GM06990 (cell line): ENCODE measurements at regions not wholly inside any gene's neighbourhood (a gene's known extent, or its start where the extent isn't known, plus 50 kb on each side); places are given as distances from the start of the nearest gene placed in this dataset.

Source experiments
- DNase-seq: peaks from one replicate; pipeline ENCODE4 v3.0.0-alpha.2; 2011; ENCODE audit not compliant: insufficient read length; ENCODE audit errors: extremely low read depth
- H3K27me3 ChIP-seq: replicated peaks from 2 replicates; pipeline ENCODE4 v1.6.0; 2011; ENCODE audit warnings: low read length; ENCODE audit not compliant: control insufficient read depth, insufficient read depth
- H3K36me3 ChIP-seq: 2 replicates; pipeline ENCODE4 v1.5.1; 2011; ENCODE audit warnings: low read length; ENCODE audit not compliant: control insufficient read depth, insufficient read depth
- H3K4me3 ChIP-seq: replicated peaks from 2 replicates; pipeline ENCODE4 v1.5.1; 2011; ENCODE audit warnings: low read depth, mild to moderate bottlenecking, control low read depth, low read length
- CTCF ChIP-seq: IDR thresholded peaks from 2 replicates; pipeline ENCODE4 v1.5.1; 2011; ENCODE audit warnings: low read length, control low read depth, mild to moderate bottlenecking, inconsistent platforms; ENCODE audit not compliant: insufficient read depth, poor library complexity, severe bottlenecking

- no peak for DNase-seq
- Histone ChIP-seq H3K4me3 (no peak overlapping the region), H3K36me3 (no peaks in the 10 kb centered on the region), H3K27me3 (no peaks in the 10 kb centered on the region)
- no peak for TF ChIP-seq CTCF
These were observed 136.8 kb downstream of the CRPPA start for GRCh38 chr7:16284581-16284980.

GRCh38 chr7:16278167-16278787 lies 143.1 kb downstream of the CRPPA start:
- no peak for DNase-seq
- no peaks in the 10 kb centered on the region for H3K27me3 ChIP-seq
- H3K4me3 ChIP-seq, result no peak overlapping the region
- no peaks in the 10 kb centered on the region for H3K36me3 ChIP-seq
- no peak for TF ChIP-seq CTCF

- TF ChIP-seq CTCF, result no peak
- no peak for DNase-seq
- no peaks in the 10 kb centered on the region for H3K36me3 ChIP-seq
- H3K4me3 ChIP-seq, result no peak overlapping the region
- no peaks in the 10 kb centered on the region for H3K27me3 ChIP-seq
These were observed 149.2 kb downstream of the CRPPA start for GRCh38 chr7:16271990-16272665.

GRCh38 chr7:16271355-16271915 lies 149.9 kb downstream of the CRPPA start:
- Histone ChIP-seq H3K4me3 (no peak overlapping the region), H3K27me3 (no peaks in the 10 kb centered on the region), H3K36me3 (no peaks in the 10 kb centered on the region)
- no peak for DNase-seq
- TF ChIP-seq CTCF, result no peak

- DNase-seq, result no peak
- Histone ChIP-seq H3K4me3 (no peak overlapping the region), H3K36me3 (no peaks in the 10 kb centered on the region), H3K27me3 (no peaks in the 10 kb centered on the region)
- no peak for TF ChIP-seq CTCF
These were observed 150.5 kb downstream of the CRPPA start for GRCh38 chr7:16270844-16271243.
